Lower leg skin (tissue), 4 donors: ENCODE measurements at regions not wholly inside any gene's neighbourhood (a gene's known extent, or its start where the extent isn't known, plus 50 kb on each side); places are given as distances from the start of the nearest gene placed in this dataset.

Source experiments
- DNase-seq, 2 donors: peaks; one replicate each; pipeline ENCODE4 v3.0.0-alpha.2; 2019; ENCODE audit warnings: low spot score in 2 of 2
- H3K4me3 ChIP-seq: fragments of 200-600 bp; sonication (generic); 2 replicates; pipeline ENCODE4 v1.5.1; 2017; ENCODE audit warnings: mild to moderate bottlenecking, low read depth; ENCODE audit not compliant: poor library complexity, severe bottlenecking
- POLR2A ChIP-seq, 2 donors: fragments of 450-650 bp; IDR thresholded peaks; one replicate each; pipeline ENCODE4 v1.6.1; 2016 to 2017; ENCODE audit warnings: antibody characterized with exemption in 2 of 2, mild to moderate bottlenecking in 1 of 2, moderate library complexity in 1 of 2
- WGBS, 2 donors: methylation state at CpG; one replicate each; pipeline ENCODE4 v1.1.5; 2018; 5-methylcytosine and 5-hydroxymethylcytosine counted together
- intact Hi-C: fragments of 100-400 bp; cut with DNase I; formaldehyde crosslinking; loops from one replicate; pipeline ENCODE4 v1.15.0; 2023; ENCODE audit warnings: low total_unique reads
- TF ChIP-seq, protein P1 (sequence below), 3 donors: fragments of 450-650 bp; IDR thresholded peaks; one replicate each; pipeline ENCODE4 v1.5.1; 2016; ENCODE audit warnings: antibody characterized with exemption in 3 of 3, mild to moderate bottlenecking in 3 of 3, moderate library complexity in 2 of 3

GRCh38 chr11:79727221-79727620 lies 286.4 kb upstream of the TENM4 start:
- TF ChIP-seq, protein P1, sequence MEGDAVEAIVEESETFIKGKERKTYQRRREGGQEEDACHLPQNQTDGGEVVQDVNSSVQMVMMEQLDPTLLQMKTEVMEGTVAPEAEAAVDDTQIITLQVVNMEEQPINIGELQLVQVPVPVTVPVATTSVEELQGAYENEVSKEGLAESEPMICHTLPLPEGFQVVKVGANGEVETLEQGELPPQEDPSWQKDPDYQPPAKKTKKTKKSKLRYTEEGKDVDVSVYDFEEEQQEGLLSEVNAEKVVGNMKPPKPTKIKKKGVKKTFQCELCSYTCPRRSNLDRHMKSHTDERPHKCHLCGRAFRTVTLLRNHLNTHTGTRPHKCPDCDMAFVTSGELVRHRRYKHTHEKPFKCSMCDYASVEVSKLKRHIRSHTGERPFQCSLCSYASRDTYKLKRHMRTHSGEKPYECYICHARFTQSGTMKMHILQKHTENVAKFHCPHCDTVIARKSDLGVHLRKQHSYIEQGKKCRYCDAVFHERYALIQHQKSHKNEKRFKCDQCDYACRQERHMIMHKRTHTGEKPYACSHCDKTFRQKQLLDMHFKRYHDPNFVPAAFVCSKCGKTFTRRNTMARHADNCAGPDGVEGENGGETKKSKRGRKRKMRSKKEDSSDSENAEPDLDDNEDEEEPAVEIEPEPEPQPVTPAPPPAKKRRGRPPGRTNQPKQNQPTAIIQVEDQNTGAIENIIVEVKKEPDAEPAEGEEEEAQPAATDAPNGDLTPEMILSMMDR (IDR thresholded peaks at IDR 0.05), result no peak
- TF ChIP-seq POLR2A (IDR thresholded peaks at IDR 0.05), result no peak
- DNase-seq, result no peak
- intact Hi-C loops, result no loop called here
- 78 to 88% methylated on average over 5 to 7 of the region's 7 CpGs for WGBS, 2 donors
- H3K4me3 ChIP-seq, result no peak overlapping the region

- intact Hi-C loops, result no loop called here
- TF ChIP-seq, protein P1 (IDR thresholded peaks at IDR 0.05), result no peak
- TF ChIP-seq POLR2A (IDR thresholded peaks at IDR 0.05), result no peak
- WGBS, 2 donors, result 46 to 68% methylated on average over 2 of the region's 2 CpGs
- no peak overlapping the region for H3K4me3 ChIP-seq
- no peak for DNase-seq
These were observed 279.3 kb upstream of the TENM4 start for GRCh38 chr11:79720115-79720514.

DNA sequence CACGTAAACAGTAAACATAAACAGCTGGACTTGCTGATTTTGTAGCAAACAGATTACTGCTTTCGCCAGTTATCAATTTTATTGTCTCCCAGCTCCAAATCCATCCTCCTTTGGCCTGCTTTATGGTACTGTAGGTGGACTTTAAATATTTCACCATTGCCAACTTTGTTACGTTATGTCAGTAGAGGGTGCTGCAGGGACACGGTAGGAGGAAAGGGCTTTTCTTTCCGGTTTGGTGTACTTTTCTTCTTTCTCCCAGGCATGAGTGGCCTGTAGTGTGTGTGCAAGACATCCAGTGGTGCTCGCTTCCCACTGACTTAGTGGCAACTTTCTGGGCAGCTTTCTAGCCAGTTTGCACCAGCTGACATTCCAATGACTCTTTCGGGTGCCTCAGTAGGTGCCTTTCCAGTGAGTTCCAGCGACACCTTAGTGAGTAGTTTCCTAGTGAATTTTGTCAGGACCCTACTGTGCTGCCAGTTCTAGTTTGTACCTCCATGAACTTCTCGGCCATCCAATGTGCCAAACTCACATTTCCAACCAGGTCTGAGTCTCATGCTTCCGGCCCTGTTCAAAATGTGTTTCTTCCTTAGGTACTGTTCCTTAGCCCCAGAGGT lies 267.6 kb upstream of the TENM4 start:
- WGBS, 2 donors, result 62 to 64% methylated on average over 10 of the region's 10 CpGs
- H3K4me3 ChIP-seq, result no peak overlapping the region
- TF ChIP-seq, protein P1 (IDR thresholded peaks at IDR 0.05), result no peak
- no peak for TF ChIP-seq POLR2A (IDR thresholded peaks at IDR 0.05)
- intact Hi-C loops, result no loop called here
- DNase-seq, result no peak

GRCh38 chr11:79705648-79706047 lies 264.8 kb upstream of the TENM4 start:
- TF ChIP-seq, protein P1 (IDR thresholded peaks at IDR 0.05), result no peak
- TF ChIP-seq POLR2A (IDR thresholded peaks at IDR 0.05), result no peak
- no peak for DNase-seq
- 95 to 97% methylated on average over 5 of the region's 5 CpGs for WGBS, 2 donors
- no peak overlapping the region for H3K4me3 ChIP-seq
- intact Hi-C loops, result no loop called here

DNA sequence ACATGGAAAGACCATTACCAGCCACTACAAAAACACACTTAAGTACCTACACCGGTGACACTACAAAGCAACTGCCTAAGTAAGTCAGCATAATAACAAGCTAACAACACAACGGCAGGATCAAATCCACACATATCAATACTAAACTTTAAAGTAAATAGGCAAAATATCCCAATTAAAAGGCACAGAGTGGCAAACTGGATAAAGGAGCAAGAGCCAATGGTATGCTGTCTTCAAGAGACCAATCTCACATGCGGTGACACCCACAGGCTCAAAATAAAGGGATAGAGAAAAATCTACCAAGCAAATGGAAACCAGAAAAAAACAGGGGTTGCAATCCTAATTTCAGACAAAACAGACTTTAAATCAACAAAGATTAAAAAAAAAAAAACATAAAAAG lies 261.5 kb upstream of the TENM4 start:
- TF ChIP-seq, protein P1 (IDR thresholded peaks at IDR 0.05), result no peak
- TF ChIP-seq POLR2A (IDR thresholded peaks at IDR 0.05), result no peak
- no peak for DNase-seq
- WGBS, 2 donors, result 97 to 98% methylated on average over 3 of the region's 3 CpGs
- intact Hi-C loops, result no loop called here
- H3K4me3 ChIP-seq, result no peak overlapping the region

GRCh38 chr11:79699246-79699645 lies 258.4 kb upstream of the TENM4 start:
- intact Hi-C loops, result no loop called here
- WGBS, 2 donors, result 45 to 53% methylated on average over 1 of the region's 1 CpG
- no peak overlapping the region for H3K4me3 ChIP-seq
- DNase-seq, result no peak
- no peak for TF ChIP-seq POLR2A (IDR thresholded peaks at IDR 0.05)
- TF ChIP-seq, protein P1 (IDR thresholded peaks at IDR 0.05), result no peak
